CD4-positive, alpha-beta T cell treated with Interleukin-21 for 1 hour (primary cell): ENCODE measurements at regions not wholly inside any gene's neighbourhood (a gene's known extent, or its start where the extent isn't known, plus 50 kb on each side); places are given as distances from the start of the nearest gene placed in this dataset.

Experiments used
- DNase-seq: peaks from one replicate; pipeline ENCODE4 v3.0.0-alpha.2; 2020

- no peak for DNase-seq
Observed at GRCh38 chr9:17017931-17018491, 116.8 kb upstream of the CNTLN start.

- no peak for DNase-seq
Observed at GRCh38 chr9:17013891-17014290, 120.9 kb upstream of the CNTLN start.

GRCh38 chr9:17013010-17013409, 121.8 kb upstream of the CNTLN start:
- no peak for DNase-seq

- no peak for DNase-seq
Observed at GRCh38 chr9:17011880-17012279, 123.0 kb upstream of the CNTLN start.

GRCh38 chr9:17009071-17009470, 125.8 kb upstream of the CNTLN start:
- no peak for DNase-seq

GRCh38 chr9:17005056-17005823, 129.6 kb upstream of the CNTLN start:
- DNase-seq: no peak

GRCh38 chr9:17004500-17004899, 130.3 kb upstream of the CNTLN start:
- DNase-seq: no peak

GRCh38 chr9:17003576-17004240, 131.1 kb upstream of the CNTLN start:
- DNase-seq: no peak

GRCh38 chr9:16996901-16997491, 126.5 kb upstream of the BNC2 start:
- DNase-seq: no peak

- DNase-seq: no peak
Observed at GRCh38 chr9:16992138-16992537, 121.7 kb upstream of the BNC2 start.

GRCh38 chr9:16987026-16987425, 116.6 kb upstream of the BNC2 start:
- no peak for DNase-seq

GRCh38 chr9:16986556-16986955, 116.1 kb upstream of the BNC2 start:
- DNase-seq: no peak

- no peak for DNase-seq
Observed at GRCh38 chr9:16985559-16986348, 115.3 kb upstream of the BNC2 start.

GRCh38 chr9:16982780-16983310, 112.4 kb upstream of the BNC2 start:
- no peak for DNase-seq

GRCh38 chr9:16976427-16976826, 106.0 kb upstream of the BNC2 start:
- DNase-seq: no peak

- no peak for DNase-seq
Observed at GRCh38 chr9:16974436-16974835, 104.0 kb upstream of the BNC2 start.

- no peak for DNase-seq
Observed at GRCh38 chr9:16970321-16970720, 99.9 kb upstream of the BNC2 start.

GRCh38 chr9:16964228-16964627, 93.8 kb upstream of the BNC2 start:
- DNase-seq: no peak

GRCh38 chr9:16960084-16960483, 89.6 kb upstream of the BNC2 start:
- no peak for DNase-seq

- no peak for DNase-seq
Observed at GRCh38 chr9:16959391-16959790, 88.9 kb upstream of the BNC2 start.

GRCh38 chr9:16954040-16954439, 83.6 kb upstream of the BNC2 start:
- DNase-seq: no peak

GRCh38 chr9:16951502-16951901, 81.0 kb upstream of the BNC2 start:
- no peak for DNase-seq

GRCh38 chr9:16950051-16950450, 79.6 kb upstream of the BNC2 start:
- DNase-seq: no peak
